ENCODE measurements at regions not wholly inside any gene's neighbourhood (a gene's known extent, or its start where the extent isn't known, plus 50 kb on each side); places are given as distances from the start of the nearest gene placed in this dataset.

GRCh38 chr7:42726066-42726785 lies 185.6 kb downstream of the C7orf25 start:
- no peak for TF ChIP-seq CTCF (IDR thresholded peaks at IDR 0.05)
- TF ChIP-seq POLR2A (IDR thresholded peaks at IDR 0.05) = no peak
- TF ChIP-seq POLR2AphosphoS5 (IDR thresholded peaks at IDR 0.05) = no peak

Measured in transverse colon (tissue), 4 donors.